ENCODE measurements at regions not wholly inside any gene's neighbourhood (a gene's known extent, or its start where the extent isn't known, plus 50 kb on each side); places are given as distances from the start of the nearest gene placed in this dataset.
"Not testable (repeated sequence)": the region's sequence is repeated elsewhere in the genome, so short reads cannot be mapped to it uniquely, and the experiment has no call there.

GRCh38 chrX:4005281-4005680, 291.8 kb upstream of the PRKX start:
- no peak for TF ChIP-seq CTCF (IDR thresholded peaks at IDR 0.05; ENCODE audit: low read depth, low read length)
- no peaks in the 10 kb centered on the region for H3K4me1 ChIP-seq

GRCh38 chrX:4004822-4005221, 291.4 kb upstream of the PRKX start:
- no peak for DNase-seq
- no peak overlapping the region for H3K4me3 ChIP-seq (ENCODE audit: low read depth, low read length)
- H3K27me3 ChIP-seq = no peaks in the 10 kb centered on the region
- TF ChIP-seq CTCF (IDR thresholded peaks at IDR 0.05; ENCODE audit: low read depth, low read length) = no peak
- no peaks in the 10 kb centered on the region for H3K4me1 ChIP-seq
- no peaks in the 10 kb centered on the region for H3K9me3 ChIP-seq
- no peaks in the 10 kb centered on the region for H3K36me3 ChIP-seq

More at GRCh38 chrX:4005281-4005680, 291.8 kb upstream of the PRKX start:
- Histone ChIP-seq H3K4me3 (ENCODE audit: low read depth, low read length) (no peak overlapping the region), H3K27me3 (no peaks in the 10 kb centered on the region), H3K36me3 (no peaks in the 10 kb centered on the region), H3K9me3 (no peaks in the 10 kb centered on the region)
- no peak for DNase-seq

DNA sequence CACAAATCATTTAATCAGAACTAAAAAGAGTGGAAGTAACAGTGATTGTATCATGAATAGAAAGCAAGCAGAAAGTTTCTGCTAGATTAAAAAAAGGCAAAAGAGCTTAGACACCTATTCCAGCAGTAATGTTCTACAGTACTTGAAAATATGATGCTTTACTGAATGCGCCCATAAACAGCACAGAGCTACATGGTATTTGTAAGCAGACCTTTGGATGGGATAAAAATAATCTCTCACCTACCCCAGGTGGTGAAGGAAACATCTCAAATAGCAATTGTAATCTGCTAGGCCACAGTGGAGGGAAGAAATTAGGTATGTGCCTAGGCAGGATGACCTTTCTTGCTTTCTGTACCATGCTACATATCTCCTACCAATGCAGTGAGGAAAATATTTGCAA, 280.9 kb upstream of the PRKX start:
- Histone ChIP-seq H3K27me3 (no peaks in the 10 kb centered on the region), H3K36me3 (no peaks in the 10 kb centered on the region), H3K9me3 (no peaks in the 10 kb centered on the region), H3K4me3 (ENCODE audit: low read depth, low read length) (no peak overlapping the region), H3K4me1 (no peaks in the 10 kb centered on the region)
- no peak for DNase-seq
- no peak for TF ChIP-seq CTCF (IDR thresholded peaks at IDR 0.05; ENCODE audit: low read depth, low read length)

DNA sequence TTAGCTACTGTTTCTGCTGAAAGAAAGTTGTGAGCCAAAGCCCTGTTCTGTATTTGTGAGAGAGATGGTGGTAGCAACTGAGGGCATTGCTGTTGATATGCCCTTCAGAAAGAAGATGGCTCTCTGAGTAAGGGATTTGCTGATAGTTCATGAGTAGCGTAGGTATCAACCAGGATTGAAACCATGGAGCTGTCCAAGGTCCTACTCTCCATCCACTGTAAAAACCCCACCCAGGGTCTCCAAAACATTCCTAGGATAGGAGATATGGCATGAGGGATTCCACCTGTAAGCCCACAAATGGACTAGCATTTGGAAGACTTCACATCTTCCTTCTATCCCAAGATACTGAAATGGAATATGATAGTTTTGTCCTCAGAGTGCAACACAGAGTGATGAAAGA, 277.1 kb upstream of the PRKX start:
- H3K4me1 ChIP-seq = no peaks in the 10 kb centered on the region
- H3K27me3 ChIP-seq = no peaks in the 10 kb centered on the region
- no peaks in the 10 kb centered on the region for H3K36me3 ChIP-seq
- no peak for DNase-seq
- no peak overlapping the region for H3K4me3 ChIP-seq (ENCODE audit: low read depth, low read length)
- TF ChIP-seq CTCF (IDR thresholded peaks at IDR 0.05; ENCODE audit: low read depth, low read length) = no peak
- no peaks in the 10 kb centered on the region for H3K9me3 ChIP-seq

GRCh38 chrX:3972104-3972858, 258.8 kb upstream of the PRKX start:
- not testable (repeated sequence) for H3K4me3 ChIP-seq (ENCODE audit: low read depth, low read length); DNase-seq; H3K36me3 ChIP-seq; H3K27me3 ChIP-seq; H3K9me3 ChIP-seq; H3K4me1 ChIP-seq

DNA sequence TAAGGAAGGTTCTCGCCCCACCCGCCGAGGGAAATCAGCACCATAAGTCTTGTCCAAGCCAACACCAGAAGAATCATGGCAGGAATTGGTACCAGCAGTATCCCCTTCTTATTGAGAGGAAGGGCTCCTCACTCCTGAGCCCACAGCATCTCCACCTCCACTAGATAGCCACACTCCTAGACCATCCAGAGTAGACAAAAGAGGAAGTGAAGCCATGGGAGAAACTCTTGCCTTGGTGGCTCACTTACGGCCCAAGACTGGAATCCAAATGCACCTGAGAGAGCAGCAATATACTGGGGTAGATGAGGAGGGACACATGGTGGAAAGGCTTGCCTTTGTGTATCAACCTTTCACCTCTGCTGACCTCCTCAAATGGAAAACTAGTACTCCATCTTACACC, 255.3 kb upstream of the PRKX start:
- no peak for DNase-seq
- Histone ChIP-seq H3K4me3 (ENCODE audit: low read depth, low read length) (no peak overlapping the region), H3K9me3 (no peaks in the 10 kb centered on the region), H3K4me1 (no peaks in the 10 kb centered on the region), H3K27me3 (no peaks in the 10 kb centered on the region), H3K36me3 (no peaks in the 10 kb centered on the region)
- no peak for TF ChIP-seq CTCF (IDR thresholded peaks at IDR 0.05; ENCODE audit: low read depth, low read length)

Measured in BE2C (cell line).